ENCODE measurements at regions not wholly inside any gene's neighbourhood (a gene's known extent, or its start where the extent isn't known, plus 50 kb on each side); places are given as distances from the start of the nearest gene placed in this dataset.
A peak's percentile ranks its signal among the peaks of the same experiment; 100 is the strongest.
"Not testable (repeated sequence)": the region's sequence is repeated elsewhere in the genome, so short reads cannot be mapped to it uniquely, and the experiment has no call there.

DNA sequence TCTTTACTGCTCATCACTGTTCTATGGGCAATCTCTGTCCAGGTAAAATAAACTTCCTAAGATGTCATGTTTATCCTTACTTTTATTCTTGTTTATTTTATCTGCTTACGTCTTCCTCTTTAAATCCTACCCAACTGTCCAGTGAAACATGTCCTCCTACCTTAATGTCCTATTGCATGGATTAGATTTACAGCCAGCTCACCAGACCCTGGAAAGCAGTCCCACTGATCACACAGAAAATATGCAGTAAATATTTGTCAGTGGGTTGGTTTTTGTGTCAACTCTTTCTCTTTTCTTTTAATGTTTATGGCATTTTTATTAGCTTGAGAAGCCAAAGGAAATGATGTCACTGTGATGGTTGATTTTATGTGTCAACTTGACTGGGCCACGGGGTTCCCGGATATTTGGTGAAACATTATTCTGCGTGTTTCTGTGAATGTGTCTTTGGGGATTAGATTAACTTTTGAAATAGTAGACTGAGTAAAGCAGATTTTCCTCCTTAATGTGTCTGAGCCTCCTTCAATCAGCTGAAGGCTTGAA lies 258.3 kb downstream of the SRGAP2C start:
- 68% methylated on average over 4 of the region's 4 CpGs for WGBS (ENCODE audit: insufficient coverage)
- H3K4me1 Mint-ChIP-seq, result no peaks in the 10 kb centered on the region
- Histone ChIP-seq H3K27ac (ENCODE audit: low read length) (no peak overlapping the region), H3K9me3 (ENCODE audit: control insufficient read depth, insufficient read depth, low read length) (no peaks in the 10 kb centered on the region), H3K4me3 (ENCODE audit: low read length) (no peak overlapping the region), H3K36me3 (ENCODE audit: control insufficient read depth, insufficient read depth, low read length) (no peaks in the 10 kb centered on the region), H3K27me3 (ENCODE audit: control insufficient read depth, insufficient read depth, low read length) (no peaks in the 10 kb centered on the region), H3K4me1 (ENCODE audit: control insufficient read depth, insufficient read depth, low read length) (no peaks in the 10 kb centered on the region)
- TF ChIP-seq, protein P1, sequence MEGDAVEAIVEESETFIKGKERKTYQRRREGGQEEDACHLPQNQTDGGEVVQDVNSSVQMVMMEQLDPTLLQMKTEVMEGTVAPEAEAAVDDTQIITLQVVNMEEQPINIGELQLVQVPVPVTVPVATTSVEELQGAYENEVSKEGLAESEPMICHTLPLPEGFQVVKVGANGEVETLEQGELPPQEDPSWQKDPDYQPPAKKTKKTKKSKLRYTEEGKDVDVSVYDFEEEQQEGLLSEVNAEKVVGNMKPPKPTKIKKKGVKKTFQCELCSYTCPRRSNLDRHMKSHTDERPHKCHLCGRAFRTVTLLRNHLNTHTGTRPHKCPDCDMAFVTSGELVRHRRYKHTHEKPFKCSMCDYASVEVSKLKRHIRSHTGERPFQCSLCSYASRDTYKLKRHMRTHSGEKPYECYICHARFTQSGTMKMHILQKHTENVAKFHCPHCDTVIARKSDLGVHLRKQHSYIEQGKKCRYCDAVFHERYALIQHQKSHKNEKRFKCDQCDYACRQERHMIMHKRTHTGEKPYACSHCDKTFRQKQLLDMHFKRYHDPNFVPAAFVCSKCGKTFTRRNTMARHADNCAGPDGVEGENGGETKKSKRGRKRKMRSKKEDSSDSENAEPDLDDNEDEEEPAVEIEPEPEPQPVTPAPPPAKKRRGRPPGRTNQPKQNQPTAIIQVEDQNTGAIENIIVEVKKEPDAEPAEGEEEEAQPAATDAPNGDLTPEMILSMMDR (IDR thresholded peaks at IDR 0.05), result no peak
- peaks cover 8 to 10% of the 10 kb centered on the region in 2 donors for H3K27me3 Mint-ChIP-seq (ENCODE audit: low read depth in 2 of 2)
- no peaks in the 10 kb centered on the region for H3K9me3 Mint-ChIP-seq
- DNase-seq (no peak), ATAC-seq (no peak)
- no peak overlapping the region for H3K27ac Mint-ChIP-seq
- H3K4me3 Mint-ChIP-seq, result no peak overlapping the region
- intact Hi-C loops (cut with micrococcal nuclease), result no loop called here
- peaks cover 4% of the 10 kb centered on the region for H3K36me3 Mint-ChIP-seq

DNA sequence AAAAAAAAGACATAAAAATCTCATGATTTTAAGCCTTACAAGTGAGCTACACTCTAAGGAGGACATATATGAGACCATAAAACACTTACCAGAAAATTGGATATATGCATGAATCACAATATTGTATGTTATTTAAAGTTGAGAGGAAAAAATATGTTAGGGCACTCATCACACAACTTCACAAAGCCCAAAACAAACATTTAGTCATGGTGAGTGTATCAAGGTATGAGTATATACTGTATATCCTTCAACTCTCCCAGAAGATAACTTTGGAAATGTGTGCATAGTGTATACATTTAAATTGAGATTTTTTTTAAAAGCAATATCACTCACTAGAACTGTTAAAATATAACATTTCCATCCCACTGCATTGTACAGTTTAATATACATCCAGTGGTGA lies 259.3 kb downstream of the SRGAP2C start:
- H3K4me3 Mint-ChIP-seq, result no peak overlapping the region
- Histone ChIP-seq H3K9me3 (ENCODE audit: control insufficient read depth, insufficient read depth, low read length) (no peaks in the 10 kb centered on the region), H3K27me3 (ENCODE audit: control insufficient read depth, insufficient read depth, low read length) (no peaks in the 10 kb centered on the region), H3K4me1 (ENCODE audit: control insufficient read depth, insufficient read depth, low read length) (no peaks in the 10 kb centered on the region), H3K27ac (ENCODE audit: low read length) (no peak overlapping the region), H3K4me3 (ENCODE audit: low read length) (no peak overlapping the region), H3K36me3 (ENCODE audit: control insufficient read depth, insufficient read depth, low read length) (no peaks in the 10 kb centered on the region)
- H3K27me3 Mint-ChIP-seq (ENCODE audit: low read depth in 2 of 2), result peaks cover 4 to 7% of the 10 kb centered on the region in 2 donors
- H3K36me3 Mint-ChIP-seq, result no peaks in the 10 kb centered on the region
- H3K4me1 Mint-ChIP-seq, result no peaks in the 10 kb centered on the region
- no peaks in the 10 kb centered on the region for H3K9me3 Mint-ChIP-seq
- TF ChIP-seq, protein P1 (IDR thresholded peaks at IDR 0.05), result no peak
- no peak for DNase-seq
- intact Hi-C loops (cut with micrococcal nuclease), result no loop called here
- no peak for ATAC-seq
- H3K27ac Mint-ChIP-seq, result no peak overlapping the region

DNA sequence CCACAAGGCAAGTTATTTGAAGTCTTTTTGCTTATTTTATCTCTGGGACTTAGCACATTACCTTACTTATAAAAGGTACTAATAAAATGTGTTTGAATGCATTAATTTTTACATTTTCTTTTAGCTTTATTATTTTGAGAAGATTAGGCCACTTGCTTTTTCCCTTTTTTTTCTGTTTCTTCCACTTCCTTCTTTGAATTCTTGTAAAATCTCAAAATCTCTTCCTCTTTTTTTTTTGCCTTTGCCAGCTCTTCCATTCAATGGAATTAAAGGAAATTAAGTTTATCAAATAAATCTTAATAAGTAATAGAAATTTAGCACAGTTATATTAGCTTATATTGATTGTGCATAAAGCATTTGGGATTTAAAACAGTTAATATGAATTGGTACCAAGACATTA lies 260.9 kb downstream of the SRGAP2C start:
- TF ChIP-seq, protein P1 (IDR thresholded peaks at IDR 0.05), result no peak
- Histone ChIP-seq H3K9me3 (ENCODE audit: control insufficient read depth, insufficient read depth, low read length) (no peaks in the 10 kb centered on the region), H3K36me3 (ENCODE audit: control insufficient read depth, insufficient read depth, low read length) (no peaks in the 10 kb centered on the region), H3K4me3 (ENCODE audit: low read length) (no peak overlapping the region), H3K4me1 (ENCODE audit: control insufficient read depth, insufficient read depth, low read length) (no peaks in the 10 kb centered on the region), H3K27ac (ENCODE audit: low read length) (no peak overlapping the region), H3K27me3 (ENCODE audit: control insufficient read depth, insufficient read depth, low read length) (no peaks in the 10 kb centered on the region)
- Mint-ChIP-seq H3K27ac (no peak overlapping the region), H3K36me3 (no peaks in the 10 kb centered on the region), H3K4me3 (no peak overlapping the region), H3K27me3 (ENCODE audit: low read depth in 2 of 2) (peaks cover 0 to 5% of the 10 kb centered on the region in 2 donors), H3K9me3 (no peaks in the 10 kb centered on the region), H3K4me1 (no peaks in the 10 kb centered on the region)
- ATAC-seq (no peak), DNase-seq (no peak)
- intact Hi-C loops (cut with micrococcal nuclease), result no loop called here

DNA sequence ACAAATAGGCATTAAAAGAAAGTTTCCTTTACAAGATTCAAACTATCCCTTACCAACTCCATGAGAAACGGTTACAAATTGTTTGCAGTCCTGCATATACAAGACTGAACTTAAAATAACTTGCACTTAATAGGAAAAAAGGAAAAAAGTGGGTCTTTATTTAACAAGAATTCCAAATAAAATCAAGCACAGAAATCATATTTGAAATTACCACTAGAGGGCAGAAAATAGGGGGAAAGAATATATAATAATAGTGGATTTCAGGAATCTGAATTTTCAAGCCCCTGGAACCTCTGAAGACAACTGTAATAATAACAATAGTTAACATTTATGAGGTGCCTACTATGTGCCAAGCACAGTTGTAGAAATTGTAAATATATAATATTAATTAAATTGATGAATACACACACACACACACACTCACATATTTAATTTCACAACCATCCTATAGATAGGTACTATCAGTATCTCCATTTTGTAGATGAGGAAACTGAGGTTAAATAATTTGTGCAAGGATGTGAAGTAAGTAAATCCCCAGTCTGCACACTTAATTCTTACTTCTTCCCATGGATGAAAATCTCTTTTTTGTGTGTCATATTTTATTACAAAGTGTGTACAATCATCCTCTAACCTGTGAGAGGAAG lies 262.6 kb downstream of the SRGAP2C start:
- H3K4me3 Mint-ChIP-seq; H3K27me3 Mint-ChIP-seq (ENCODE audit: low read depth in 2 of 2); H3K9me3 ChIP-seq (ENCODE audit: control insufficient read depth, insufficient read depth, low read length); ATAC-seq; H3K27ac Mint-ChIP-seq; H3K4me1 ChIP-seq (ENCODE audit: control insufficient read depth, insufficient read depth, low read length); H3K4me3 ChIP-seq (ENCODE audit: low read length); H3K36me3 ChIP-seq (ENCODE audit: control insufficient read depth, insufficient read depth, low read length); H3K36me3 Mint-ChIP-seq; H3K27ac ChIP-seq (ENCODE audit: low read length); H3K9me3 Mint-ChIP-seq; H3K4me1 Mint-ChIP-seq; H3K27me3 ChIP-seq (ENCODE audit: control insufficient read depth, insufficient read depth, low read length); intact Hi-C loops (cut with micrococcal nuclease): not testable (repeated sequence)
- no CpG with 5 or more reads among the region's 1 CpG for WGBS (ENCODE audit: insufficient coverage)
- DNase-seq, result peak in 1 of 2 donors; percentile 6
- TF ChIP-seq, protein P1 (IDR thresholded peaks at IDR 0.05), result peak; percentile 48

DNA sequence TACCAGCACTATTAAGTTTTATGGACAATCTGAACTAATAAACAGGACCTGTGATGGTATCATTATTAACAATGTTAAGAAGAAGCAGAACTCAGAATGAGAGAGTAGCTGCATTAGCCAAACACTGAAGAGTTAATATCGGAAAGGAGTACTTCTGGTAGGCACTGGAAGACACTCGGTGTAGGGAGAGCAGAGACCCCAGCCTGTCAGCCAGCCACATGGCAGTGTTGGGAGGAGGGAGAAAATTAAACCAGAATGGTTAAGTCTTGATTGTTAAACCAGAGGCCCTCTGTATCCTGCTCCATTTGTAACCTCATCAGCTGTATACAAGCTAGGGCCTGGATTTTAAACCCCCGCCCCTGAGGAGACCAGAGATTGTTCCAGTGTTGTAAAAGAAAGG lies 263.3 kb downstream of the SRGAP2C start:
- H3K27me3 Mint-ChIP-seq (ENCODE audit: low read depth in 2 of 2); H3K9me3 Mint-ChIP-seq; H3K27ac Mint-ChIP-seq; H3K4me1 Mint-ChIP-seq; ATAC-seq; H3K4me3 Mint-ChIP-seq; DNase-seq; H3K36me3 Mint-ChIP-seq; H3K4me3 ChIP-seq (ENCODE audit: low read length); H3K9me3 ChIP-seq (ENCODE audit: control insufficient read depth, insufficient read depth, low read length); intact Hi-C loops (cut with micrococcal nuclease); H3K27ac ChIP-seq (ENCODE audit: low read length); H3K27me3 ChIP-seq (ENCODE audit: control insufficient read depth, insufficient read depth, low read length); H3K4me1 ChIP-seq (ENCODE audit: control insufficient read depth, insufficient read depth, low read length); H3K36me3 ChIP-seq (ENCODE audit: control insufficient read depth, insufficient read depth, low read length): not testable (repeated sequence)
- WGBS (ENCODE audit: insufficient coverage), result 90% methylated on average over 3 of the region's 3 CpGs

All from natural killer cell (primary cell).